HG02938 (cell line): ENCODE measurements at regions not wholly inside any gene's neighbourhood (a gene's known extent, or its start where the extent isn't known, plus 50 kb on each side); places are given as distances from the start of the nearest gene placed in this dataset.
"Not testable (repeated sequence)": the region's sequence is repeated elsewhere in the genome, so short reads cannot be mapped to it uniquely, and the experiment has no call there.

Experiments used
- ATAC-seq: cut with Tn5 transposase; IDR thresholded peaks from one replicate; pipeline ENCODE4 v1.9.1; 2021; ENCODE audit warnings: mild to moderate bottlenecking, moderate library complexity; ENCODE audit not compliant: unreplicated experiment

DNA sequence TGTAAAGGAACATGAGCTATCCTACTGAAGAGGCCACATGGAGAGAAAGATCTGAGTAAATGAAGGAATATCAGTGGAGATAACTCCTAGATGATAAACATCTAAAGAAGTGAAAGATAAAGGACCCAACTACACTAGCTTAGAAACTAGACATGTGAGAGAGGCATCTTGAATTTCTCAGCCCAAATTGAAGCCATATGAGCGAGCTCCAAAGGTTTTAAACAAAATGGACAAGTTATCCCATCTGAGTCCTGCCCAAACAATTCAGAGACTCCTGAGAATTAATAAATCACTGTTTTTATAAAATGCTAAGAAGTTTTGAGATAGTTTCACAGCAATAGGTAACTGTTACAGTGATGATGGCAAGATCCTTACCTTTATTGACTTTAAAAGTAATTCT lies 438.9 kb downstream of the NAV3 start:
- no peak for ATAC-seq

DNA sequence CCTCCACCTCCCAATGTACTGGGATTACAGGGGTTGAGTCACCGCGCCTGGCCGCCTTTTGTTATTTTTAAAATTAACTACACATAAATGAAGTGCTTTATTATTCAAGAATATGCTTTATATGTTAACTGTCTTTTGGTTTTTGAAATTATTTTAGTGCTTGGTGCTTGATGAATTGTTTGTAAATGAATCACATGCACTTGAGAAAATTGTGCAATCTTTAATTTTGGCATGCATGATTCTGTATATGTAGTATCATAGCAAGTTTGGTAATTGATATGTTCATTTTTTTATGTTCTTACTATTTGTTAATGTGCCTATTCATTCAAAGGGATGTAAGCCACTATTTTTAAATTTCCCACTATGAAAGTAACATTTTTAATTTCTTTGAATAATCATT lies 440.9 kb downstream of the NAV3 start:
- ATAC-seq, result no peak

DNA sequence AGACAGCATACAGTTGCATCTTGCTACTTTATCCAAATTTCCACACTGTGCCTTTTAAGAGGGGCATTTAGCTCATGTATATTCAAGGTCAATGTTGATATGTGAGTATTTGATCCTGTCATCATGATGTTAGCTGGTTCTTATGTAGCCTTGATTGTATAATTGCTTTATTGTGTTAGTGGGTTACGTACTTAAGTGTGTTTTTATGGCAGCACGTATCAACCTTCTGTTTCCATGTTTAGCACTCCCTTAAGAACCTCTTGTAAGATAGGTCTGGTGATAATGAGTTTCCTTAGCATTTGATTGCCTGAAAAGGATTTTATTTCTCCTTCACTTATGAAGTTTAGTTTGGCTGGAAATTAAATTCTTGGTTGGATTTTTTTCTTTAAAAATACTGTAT lies 445.2 kb downstream of the NAV3 start:
- no peak for ATAC-seq

GRCh38 chr12:78278706-78279190 lies 448.1 kb downstream of the NAV3 start:
- no peak for ATAC-seq

- no peak for ATAC-seq
Measured at GRCh38 chr12:78279567-78279966, 448.9 kb downstream of the NAV3 start.

DNA sequence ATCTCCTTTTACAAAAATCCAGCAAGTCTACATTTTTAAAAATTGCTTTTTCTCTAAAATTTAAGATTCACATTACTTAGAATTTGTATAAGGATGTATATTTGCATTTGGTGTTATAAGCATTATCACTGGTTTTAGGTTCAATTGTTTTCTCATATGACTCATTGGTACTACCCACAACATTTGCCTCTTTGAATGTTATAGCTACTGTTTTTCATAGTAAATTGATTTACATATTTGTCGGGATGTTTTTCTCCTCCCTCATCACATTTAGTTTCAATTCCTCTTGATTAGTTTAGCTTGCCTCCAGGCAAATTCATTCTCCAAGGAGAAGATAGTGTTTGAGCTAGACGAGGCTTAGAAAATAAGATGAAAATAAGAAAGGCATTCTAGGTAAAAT lies 450.4 kb downstream of the NAV3 start:
- ATAC-seq, result not testable (repeated sequence)

GRCh38 chr12:78284417-78284816 lies 453.7 kb downstream of the NAV3 start:
- ATAC-seq, result no peak

GRCh38 chr12:78290606-78291345 lies 460.1 kb downstream of the NAV3 start:
- no peak for ATAC-seq

DNA sequence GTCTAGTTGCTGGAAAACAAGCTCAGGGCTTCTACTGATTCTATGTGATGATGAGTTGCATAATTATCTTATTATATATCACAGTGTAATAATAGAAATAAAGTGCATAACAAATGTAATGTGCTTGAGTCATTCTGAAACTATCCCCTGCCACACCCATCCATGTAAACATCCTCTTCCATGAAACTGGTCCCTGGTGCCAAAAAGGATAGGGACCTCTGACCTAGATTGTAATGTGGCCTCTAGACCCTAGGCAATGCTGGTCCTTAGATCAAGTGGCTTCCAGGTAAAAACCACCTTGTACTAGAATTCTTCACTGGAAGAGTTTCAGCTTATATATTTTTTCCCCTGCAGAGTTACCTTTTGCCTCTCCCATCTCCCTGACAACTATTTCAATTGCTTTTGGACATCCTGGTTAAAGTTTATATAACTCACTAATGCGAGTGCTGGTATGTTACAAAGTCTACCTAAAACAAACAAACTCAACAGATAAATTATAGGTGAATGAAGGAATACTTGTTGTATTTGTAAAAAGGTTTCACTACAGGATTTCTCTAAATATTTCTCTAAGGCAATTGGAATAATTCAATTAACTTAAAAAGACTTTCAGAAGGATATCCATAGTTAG lies 462.5 kb downstream of the NAV3 start:
- ATAC-seq, result no peak

DNA sequence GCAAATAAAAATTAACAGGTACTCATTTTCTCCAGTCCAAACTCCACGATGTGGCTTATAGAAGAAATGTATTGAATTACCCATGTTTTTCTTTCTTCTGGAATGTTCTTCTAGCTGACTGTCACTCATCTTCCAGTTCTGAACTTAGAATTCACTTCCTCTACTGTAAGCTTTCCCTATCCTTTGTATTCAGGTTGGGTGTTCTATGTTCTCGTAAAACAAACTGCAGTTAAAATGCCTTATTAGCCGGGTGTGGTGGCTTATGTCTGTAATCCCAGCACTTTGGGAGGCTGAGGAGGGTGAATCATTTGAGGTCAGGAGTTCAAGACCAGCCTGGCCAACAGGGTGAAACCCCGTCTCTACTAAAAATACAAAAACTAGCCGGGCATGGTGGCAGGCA lies 470.6 kb downstream of the NAV3 start:
- ATAC-seq, result not testable (repeated sequence)

DNA sequence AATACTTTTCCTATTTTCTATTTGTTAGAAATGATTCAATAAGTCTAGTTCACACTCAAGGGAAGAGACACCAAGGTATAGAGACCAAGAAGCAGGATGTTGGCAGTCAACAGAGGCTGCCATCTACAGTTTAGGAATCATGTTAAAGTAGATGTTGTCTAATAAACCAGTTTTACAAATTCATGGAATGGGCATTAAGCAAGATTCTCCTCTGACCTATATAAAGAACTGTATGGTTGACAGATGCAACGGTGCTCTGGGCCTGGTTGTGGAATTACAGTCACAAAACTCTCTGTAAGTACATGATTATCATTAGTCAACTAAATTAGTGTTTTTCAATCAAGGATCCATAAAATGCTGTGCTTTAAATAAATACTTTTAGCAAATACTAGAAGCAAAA lies 475.1 kb downstream of the NAV3 start:
- no peak for ATAC-seq

DNA sequence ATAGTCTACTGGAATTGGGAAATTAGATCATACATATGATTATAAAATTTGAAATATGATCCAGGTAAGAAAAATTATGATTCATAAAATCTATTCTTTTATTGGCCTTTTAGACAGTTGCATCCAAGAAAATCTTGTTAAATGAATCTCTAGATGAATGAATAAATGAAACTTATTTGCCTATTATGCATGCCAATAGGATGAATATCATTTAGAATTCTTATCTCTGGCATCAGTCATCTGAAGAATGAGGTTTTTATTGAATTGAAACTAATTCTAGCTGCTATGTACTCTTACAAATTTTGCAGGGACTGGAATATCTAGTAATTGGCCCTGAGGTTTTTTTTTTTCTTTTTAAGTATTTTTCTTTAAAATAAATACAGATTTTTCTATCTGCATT lies 475.5 kb downstream of the NAV3 start:
- no peak for ATAC-seq

GRCh38 chr12:78308701-78309100 lies 478.0 kb downstream of the NAV3 start:
- no peak for ATAC-seq

GRCh38 chr12:78315028-78315427 lies 484.3 kb downstream of the NAV3 start:
- no peak for ATAC-seq

- no peak for ATAC-seq
Measured at GRCh38 chr12:78316136-78316535, 485.4 kb downstream of the NAV3 start.

DNA sequence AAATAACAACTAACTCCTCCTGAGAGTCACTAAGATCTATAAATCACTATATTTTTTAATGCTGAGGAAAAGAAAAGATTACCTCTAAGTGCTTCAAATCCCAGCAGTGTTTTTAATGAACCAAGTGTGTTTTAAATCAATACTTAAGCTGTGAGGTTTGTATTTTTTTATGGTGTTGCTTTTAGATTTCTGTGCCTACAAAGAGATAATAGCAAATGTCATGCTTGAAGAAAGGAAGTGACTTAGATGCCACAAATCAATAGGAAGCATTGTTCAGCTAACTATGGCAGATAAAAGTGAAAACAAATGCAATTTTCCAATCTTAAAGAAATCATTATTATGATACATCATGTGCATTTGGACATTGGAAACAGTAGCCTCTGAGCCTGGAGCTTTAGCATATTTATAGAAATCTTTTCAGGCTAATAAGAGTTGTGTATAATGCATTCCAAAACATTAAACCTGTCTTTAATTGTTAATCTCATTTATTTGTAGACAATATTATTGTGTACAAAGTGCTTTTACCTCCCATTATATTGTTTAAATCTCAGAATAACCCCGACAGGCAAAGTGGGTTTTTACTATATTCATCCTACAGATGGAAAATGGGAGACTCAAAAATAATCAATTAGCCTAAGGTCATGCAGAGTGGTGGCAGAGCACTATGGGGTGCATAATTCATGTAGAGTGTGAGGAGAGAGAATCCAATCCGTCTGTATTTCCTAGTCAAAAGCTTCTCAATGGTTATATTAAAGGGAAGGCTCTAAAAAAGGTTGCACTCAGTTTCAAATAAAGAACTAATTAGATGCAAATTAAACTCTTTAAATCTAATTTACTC lies 486.2 kb downstream of the NAV3 start:
- no peak for ATAC-seq

- ATAC-seq, result no peak
Measured at GRCh38 chr12:78321696-78322095, 491.0 kb downstream of the NAV3 start.

DNA sequence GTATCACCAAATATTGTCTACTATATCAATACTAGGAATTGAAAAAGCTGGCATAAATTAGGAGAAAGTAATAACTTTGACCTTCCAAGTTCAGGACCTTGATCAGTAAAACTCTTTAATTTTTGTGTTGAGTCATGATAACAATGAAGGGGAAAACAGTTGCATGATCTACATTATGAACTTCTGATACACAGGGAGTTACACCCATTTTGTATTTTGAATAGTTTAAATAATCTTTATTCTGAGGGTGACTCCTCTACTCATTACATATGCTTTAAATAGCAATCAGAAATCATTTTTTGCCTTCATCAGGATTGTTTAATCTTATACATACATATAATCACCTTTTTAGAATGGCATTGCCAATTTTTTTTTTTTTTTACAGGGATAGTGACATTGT lies 492.5 kb downstream of the NAV3 start:
- ATAC-seq, result no peak

DNA sequence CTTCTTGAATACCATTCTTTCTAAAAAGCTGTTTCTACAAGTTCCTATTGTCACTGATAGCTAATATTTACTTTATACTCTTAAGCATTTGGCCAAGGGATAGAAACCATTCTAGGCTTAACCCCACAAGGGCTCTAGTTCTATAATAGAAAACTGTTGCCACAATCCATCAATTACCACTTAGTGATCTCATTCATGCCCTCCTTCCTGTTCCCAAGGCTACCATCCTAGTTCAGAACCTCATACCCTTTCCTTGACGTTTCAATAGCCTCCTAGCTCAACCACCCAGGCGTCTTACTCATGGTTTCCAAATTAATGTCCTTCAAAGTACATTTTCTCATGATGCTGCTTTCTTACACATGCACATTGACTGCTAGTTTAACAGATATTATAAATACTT lies 493.5 kb downstream of the NAV3 start:
- ATAC-seq, result no peak

DNA sequence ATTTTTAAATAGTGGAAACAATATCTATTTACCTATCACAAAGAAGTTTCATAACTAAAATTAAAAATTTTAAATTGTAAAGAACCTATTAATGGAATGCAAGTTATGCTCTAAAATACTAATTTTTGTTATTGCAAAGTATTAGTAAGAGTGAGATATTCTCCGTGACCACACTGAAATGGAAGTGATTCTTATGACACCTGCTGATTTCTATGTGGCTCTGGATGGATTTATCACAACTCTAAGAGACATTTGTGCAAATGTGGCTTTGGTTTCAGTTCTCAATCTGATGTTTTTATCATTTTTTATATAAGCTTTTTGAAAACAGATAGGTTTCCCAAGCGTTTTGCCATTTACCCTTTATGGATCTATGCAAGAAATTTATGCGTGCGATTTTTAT lies 497.8 kb downstream of the NAV3 start:
- no peak for ATAC-seq

- no peak for ATAC-seq
Measured at GRCh38 chr12:78330131-78330530, 499.4 kb downstream of the NAV3 start.

DNA sequence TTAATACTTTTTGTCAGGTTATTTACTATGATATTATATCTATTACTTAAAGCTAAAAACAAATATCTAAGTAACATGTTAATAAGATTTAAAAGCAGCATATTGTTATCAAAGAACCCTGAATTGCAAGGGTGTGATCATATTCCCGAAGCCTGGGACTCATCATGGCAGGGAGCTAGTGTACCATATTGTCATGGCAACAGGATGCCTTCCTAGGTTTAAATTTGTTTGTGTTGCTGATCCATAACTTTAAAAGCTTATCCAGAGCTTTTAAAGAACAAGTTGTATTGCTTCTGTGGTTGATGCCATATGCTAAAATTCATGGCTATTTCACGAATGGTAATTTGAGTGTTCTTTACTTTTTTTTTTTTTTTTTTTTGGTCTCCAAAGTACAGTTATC lies 500.5 kb downstream of the NAV3 start:
- ATAC-seq, result no peak
